Kidney epithelial cell (primary cell): ENCODE measurements at regions not wholly inside any gene's neighbourhood (a gene's known extent, or its start where the extent isn't known, plus 50 kb on each side); places are given as distances from the start of the nearest gene placed in this dataset.
A peak's percentile ranks its signal among the peaks of the same experiment; 100 is the strongest.

ENCODE experiments used
- DNase-seq: peaks from one replicate; pipeline ENCODE4 v3.0.0-alpha.2; 2010; ENCODE audit warnings: low read depth
- H3K27me3 ChIP-seq: 2 replicates; pipeline ENCODE4 v1.6.0; 2011; ENCODE audit warnings: low read length; ENCODE audit not compliant: control insufficient read depth, insufficient read depth
- H3K36me3 ChIP-seq: 2 replicates; pipeline ENCODE4 v1.5.1; 2011; ENCODE audit warnings: low read length; ENCODE audit not compliant: control insufficient read depth, insufficient read depth
- H3K4me3 ChIP-seq: 2 replicates; pipeline ENCODE4 v1.5.1; 2011; ENCODE audit warnings: low read depth, mild to moderate bottlenecking, control low read depth, low read length
- TF ChIP-seq, protein P1 (sequence below): IDR thresholded peaks from 2 replicates; pipeline ENCODE4 v1.5.1; 2011; ENCODE audit warnings: mild to moderate bottlenecking, moderate library complexity, low read length, control low read depth, inconsistent platforms; ENCODE audit not compliant: insufficient read depth, poor library complexity, severe bottlenecking

DNA sequence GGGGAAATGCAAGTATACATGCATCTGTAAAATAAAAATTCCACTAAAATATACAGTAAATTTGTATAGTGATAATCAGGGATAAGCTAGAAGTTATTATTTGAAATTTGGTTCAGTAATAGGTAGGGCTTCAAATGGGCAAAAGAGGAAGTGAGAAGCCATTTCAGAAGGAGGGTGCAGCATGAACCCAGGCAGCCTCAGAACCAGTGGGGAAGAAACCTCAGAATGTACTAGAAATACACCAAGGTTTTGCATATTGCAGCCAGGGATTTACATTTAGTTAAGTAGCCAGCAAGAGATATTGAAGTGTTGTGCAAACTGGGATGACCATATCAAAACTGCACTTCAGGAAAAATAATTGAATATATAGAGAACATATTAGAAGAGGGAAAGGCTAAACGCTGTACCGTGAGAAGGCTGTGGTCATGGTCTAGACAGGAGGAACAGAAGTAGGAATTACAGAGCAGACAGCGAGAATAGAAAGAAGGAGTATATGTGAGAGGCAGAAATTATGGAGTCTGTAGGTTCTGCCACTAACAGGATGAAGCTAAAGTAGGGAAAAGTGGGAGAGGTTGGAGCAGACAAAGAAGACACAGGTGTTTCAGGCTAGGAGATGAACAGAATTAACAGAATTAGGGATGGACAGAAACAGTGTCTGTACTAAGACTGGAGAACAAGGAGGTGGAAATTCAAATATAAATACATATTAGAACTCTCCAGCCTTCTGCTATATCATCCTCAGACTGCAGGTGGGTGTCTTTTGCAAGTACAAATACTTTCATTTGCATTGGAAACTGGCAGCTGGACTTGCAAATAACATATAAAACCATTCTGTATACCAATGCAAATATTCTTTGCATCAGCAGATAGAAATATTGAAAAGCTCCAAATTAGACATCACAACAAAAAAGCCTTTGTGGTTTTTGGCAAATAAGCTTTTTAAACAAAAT is 335.6 kb downstream of the ZNF608 start:
- no peak for DNase-seq
- TF ChIP-seq, protein P1, sequence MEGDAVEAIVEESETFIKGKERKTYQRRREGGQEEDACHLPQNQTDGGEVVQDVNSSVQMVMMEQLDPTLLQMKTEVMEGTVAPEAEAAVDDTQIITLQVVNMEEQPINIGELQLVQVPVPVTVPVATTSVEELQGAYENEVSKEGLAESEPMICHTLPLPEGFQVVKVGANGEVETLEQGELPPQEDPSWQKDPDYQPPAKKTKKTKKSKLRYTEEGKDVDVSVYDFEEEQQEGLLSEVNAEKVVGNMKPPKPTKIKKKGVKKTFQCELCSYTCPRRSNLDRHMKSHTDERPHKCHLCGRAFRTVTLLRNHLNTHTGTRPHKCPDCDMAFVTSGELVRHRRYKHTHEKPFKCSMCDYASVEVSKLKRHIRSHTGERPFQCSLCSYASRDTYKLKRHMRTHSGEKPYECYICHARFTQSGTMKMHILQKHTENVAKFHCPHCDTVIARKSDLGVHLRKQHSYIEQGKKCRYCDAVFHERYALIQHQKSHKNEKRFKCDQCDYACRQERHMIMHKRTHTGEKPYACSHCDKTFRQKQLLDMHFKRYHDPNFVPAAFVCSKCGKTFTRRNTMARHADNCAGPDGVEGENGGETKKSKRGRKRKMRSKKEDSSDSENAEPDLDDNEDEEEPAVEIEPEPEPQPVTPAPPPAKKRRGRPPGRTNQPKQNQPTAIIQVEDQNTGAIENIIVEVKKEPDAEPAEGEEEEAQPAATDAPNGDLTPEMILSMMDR: no peak

DNA sequence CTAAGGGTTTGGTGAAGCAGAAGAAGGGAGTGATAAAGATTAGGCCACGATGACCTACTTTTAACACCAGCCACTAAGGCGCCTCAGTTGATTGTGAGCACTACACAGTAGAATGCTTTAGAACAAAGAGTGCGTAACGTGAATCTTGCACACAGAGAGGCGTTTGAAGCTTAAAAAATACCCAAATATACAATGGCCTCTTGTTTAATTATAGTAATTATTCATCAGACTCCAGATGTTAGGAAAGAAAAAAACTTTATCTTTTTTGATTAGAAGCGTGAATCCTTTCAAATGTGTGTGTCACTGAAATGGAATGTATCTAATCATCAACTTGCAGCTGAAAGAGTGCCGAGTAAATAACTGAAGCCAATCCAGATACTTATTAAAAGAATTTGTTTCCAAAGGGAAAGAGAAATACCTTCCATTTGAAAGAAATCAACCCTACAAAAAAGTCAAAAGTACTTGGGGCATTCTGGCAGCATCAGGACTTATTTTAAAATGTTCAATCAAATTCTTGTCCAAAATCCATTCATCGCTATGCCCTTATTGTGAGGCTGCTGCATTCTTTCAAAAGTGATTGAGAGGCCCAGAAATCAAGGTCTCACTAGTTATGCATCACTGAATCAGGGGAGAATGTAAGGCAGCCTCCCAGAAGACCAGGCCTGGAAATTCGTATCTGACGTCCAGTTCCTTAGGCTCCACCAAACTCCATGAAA is 337.5 kb downstream of the ZNF608 start:
- DNase-seq: peak; percentile 38
- no peak overlapping the region for H3K4me3 ChIP-seq
- no peaks in the 10 kb centered on the region for H3K36me3 ChIP-seq
- TF ChIP-seq, protein P1: no peak
- no peaks in the 10 kb centered on the region for H3K27me3 ChIP-seq

More for the DNA sequence above, 335.6 kb downstream of the ZNF608 start:
- Histone ChIP-seq H3K36me3 (no peaks in the 10 kb centered on the region), H3K4me3 (no peak overlapping the region), H3K27me3 (no peaks in the 10 kb centered on the region)

DNA sequence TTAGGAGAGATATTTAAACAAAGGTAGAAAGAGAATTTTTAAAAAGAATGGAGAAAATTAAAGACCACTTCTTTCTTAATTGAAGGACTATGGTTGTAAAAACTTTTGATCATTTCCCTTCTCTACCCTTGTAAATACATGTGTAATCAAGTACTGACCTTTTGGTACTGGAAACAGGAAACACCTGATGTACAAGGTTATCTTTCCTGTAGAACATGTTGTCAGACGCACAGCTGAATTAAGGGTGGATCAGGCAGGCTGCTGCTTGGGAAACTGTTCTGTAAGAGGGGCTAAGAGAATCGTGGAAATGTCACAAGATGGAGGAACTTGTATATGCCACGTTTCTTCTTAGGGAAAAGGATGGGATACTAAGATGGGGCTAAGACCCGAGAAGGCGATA is 341.6 kb downstream of the ZNF608 start:
- Histone ChIP-seq H3K4me3 (no peak overlapping the region), H3K36me3 (no peaks in the 10 kb centered on the region), H3K27me3 (no peaks in the 10 kb centered on the region)
- no peak for DNase-seq
- TF ChIP-seq, protein P1: no peak

DNA sequence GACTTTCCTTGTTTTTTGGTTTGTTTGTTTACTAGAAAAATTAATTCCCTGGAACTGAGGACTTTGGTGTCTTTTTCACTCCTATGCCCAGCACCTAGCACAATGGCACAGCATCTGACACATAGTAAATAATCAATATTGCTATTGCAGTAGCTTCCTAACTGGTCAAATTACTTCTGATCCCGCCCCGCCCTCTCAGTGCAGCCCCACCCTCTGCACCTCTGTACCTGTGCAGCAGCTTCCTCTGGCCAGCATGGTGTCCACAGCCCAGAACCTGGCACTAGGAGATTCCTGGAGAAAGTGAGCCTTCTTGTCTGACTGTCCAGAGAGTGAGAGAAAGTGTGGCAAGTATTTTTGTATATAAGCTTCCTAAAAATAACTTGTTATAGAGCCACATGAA is 343.2 kb downstream of the ZNF608 start:
- H3K4me3 ChIP-seq: no peak overlapping the region
- H3K36me3 ChIP-seq: no peaks in the 10 kb centered on the region
- TF ChIP-seq, protein P1: no peak
- no peak for DNase-seq
- H3K27me3 ChIP-seq: no peaks in the 10 kb centered on the region

DNA sequence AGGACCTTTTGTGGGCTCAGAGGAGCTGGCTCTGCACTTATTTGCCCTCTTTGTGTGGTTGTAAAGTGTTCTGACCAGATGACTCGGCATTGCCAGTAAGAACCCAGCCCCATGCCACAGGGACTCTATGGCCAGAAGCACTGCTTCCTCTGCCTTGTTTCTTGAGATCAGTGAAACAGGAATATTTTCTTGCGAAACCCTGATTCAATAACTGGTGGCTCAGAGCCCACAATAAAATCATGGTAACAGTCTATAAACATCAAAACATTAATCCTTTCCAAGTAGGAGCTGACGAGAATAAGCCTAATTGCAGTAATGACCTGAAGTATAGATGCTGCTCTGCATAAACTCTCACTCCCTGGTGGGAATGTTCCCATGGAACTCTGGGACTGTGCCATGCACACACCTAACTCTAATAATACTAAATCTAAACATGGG is 344.3 kb downstream of the ZNF608 start:
- DNase-seq: no peak
- TF ChIP-seq, protein P1: no peak
- Histone ChIP-seq H3K27me3 (no peaks in the 10 kb centered on the region), H3K36me3 (no peaks in the 10 kb centered on the region), H3K4me3 (no peak overlapping the region)
